ENCODE measurements at regions not wholly inside any gene's neighbourhood (a gene's known extent, or its start where the extent isn't known, plus 50 kb on each side); places are given as distances from the start of the nearest gene placed in this dataset.

DNA sequence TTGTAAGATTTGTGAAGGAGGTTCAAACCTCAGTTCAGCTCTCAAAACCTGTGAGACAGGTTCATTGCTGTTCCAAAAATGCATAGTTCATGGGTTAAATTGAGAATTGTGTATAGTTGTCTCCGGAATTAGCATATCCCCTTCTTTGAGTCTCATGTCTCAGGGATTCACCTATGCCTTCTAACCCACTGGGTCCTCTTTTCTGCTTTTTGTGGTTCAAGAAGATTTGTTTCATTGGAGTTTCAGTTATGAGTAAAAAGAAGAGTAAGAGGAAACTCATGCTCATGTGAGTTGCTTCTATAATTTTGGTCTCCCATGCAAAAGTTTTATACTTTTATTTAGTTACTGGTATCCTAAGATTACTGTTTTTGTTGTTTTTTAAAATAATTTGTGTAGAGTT, 1219.8 kb upstream of the ZEB2 start:
- no peak for DNase-seq (ENCODE audit: low read depth)
- H3K4me3 ChIP-seq (ENCODE audit: low read length), result no peak overlapping the region
- TF ChIP-seq CTCF (conservative IDR thresholded peaks at IDR 0.05; ENCODE audit: low read depth, low read length), result no peak

- no peak for TF ChIP-seq CTCF (conservative IDR thresholded peaks at IDR 0.05; ENCODE audit: low read depth, low read length)
- no peak overlapping the region for H3K4me3 ChIP-seq (ENCODE audit: low read length)
- DNase-seq (ENCODE audit: low read depth), result no peak
Observed at GRCh38 chr2:145736871-145737270, 1217.0 kb upstream of the ZEB2 start.

- no peak for TF ChIP-seq CTCF (conservative IDR thresholded peaks at IDR 0.05; ENCODE audit: low read depth, low read length)
- DNase-seq (ENCODE audit: low read depth), result no peak
- no peak overlapping the region for H3K4me3 ChIP-seq (ENCODE audit: low read length)
Observed at GRCh38 chr2:145731467-145731866, 1211.5 kb upstream of the ZEB2 start.

DNA sequence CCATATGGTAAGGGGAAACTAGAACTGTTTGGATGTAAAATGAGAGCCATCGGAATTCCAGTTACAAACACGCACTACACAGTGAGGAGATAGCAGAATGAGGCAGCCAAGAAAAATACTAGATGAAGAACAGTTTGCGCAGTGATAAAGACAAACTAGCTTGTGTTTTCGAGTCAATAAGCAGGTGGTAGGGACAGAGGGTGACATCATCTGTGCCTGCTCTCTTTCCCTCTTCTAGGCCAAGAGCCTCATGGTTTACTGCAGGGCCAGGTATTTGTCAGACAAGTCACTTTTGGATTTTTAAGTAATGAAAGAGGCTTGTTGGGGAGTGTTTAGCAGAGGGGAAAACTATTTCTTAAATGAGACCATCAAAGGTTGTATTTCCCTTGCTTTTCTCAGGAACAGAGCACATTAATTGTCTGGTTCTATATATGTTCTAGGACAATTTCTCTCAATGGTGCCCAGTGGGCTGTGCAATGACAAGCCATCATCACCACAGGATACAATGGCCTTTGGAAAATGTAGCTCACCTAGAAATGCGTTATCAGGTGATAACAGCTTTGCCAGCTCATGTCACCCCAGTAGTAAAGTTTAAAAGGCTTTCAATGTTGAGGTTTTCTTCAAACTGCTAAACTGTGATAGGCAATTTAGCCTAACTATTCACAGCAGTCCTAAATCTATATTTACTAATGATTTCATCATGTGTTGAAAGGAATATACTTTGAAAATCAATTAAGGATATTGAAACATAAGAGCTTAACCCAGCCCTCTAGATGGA, 1210.3 kb upstream of the ZEB2 start:
- H3K4me3 ChIP-seq (ENCODE audit: low read length), result no peak overlapping the region
- no peak for DNase-seq (ENCODE audit: low read depth)
- no peak for TF ChIP-seq CTCF (conservative IDR thresholded peaks at IDR 0.05; ENCODE audit: low read depth, low read length)

- H3K4me3 ChIP-seq (ENCODE audit: low read length), result no peak overlapping the region
- TF ChIP-seq CTCF (conservative IDR thresholded peaks at IDR 0.05; ENCODE audit: low read depth, low read length), result no peak
- no peak for DNase-seq (ENCODE audit: low read depth)
Observed at GRCh38 chr2:145729481-145729880, 1209.6 kb upstream of the ZEB2 start.

DNA sequence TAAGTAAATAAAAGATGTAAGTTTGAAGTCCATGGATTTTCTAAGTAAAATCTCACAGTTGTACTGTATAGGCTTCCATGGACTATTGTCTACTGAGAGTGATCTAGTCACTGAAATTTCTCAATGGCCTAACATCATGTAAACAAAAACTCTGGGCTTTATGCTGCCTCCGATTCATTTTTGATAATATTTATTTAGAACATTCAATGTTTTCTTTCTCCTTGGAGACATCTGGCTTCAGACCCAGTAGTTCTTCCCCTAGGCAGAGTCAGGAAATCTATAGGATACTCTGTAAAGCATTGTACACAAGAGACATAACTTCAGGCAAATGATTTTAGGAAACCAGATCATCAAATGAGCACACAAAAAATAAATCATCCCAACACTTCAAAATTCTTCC, 1208.6 kb upstream of the ZEB2 start:
- TF ChIP-seq CTCF (conservative IDR thresholded peaks at IDR 0.05; ENCODE audit: low read depth, low read length), result no peak
- H3K4me3 ChIP-seq (ENCODE audit: low read length), result no peak overlapping the region
- no peak for DNase-seq (ENCODE audit: low read depth)

GRCh38 chr2:145725876-145726275, 1206.0 kb upstream of the ZEB2 start:
- no peak for DNase-seq (ENCODE audit: low read depth)
- no peak overlapping the region for H3K4me3 ChIP-seq (ENCODE audit: low read length)
- no peak for TF ChIP-seq CTCF (conservative IDR thresholded peaks at IDR 0.05; ENCODE audit: low read depth, low read length)
